Suprapubic skin (tissue), 4 donors: ENCODE measurements at regions not wholly inside any gene's neighbourhood (a gene's known extent, or its start where the extent isn't known, plus 50 kb on each side); places are given as distances from the start of the nearest gene placed in this dataset.

Source experiments
- POLR2A ChIP-seq, 2 donors: fragments of 450-650 bp; IDR thresholded peaks; one replicate each; pipeline ENCODE4 v1.6.1; 2017; ENCODE audit warnings: antibody characterized with exemption in 2 of 2, mild to moderate bottlenecking in 2 of 2, moderate library complexity in 2 of 2
- POLR2AphosphoS5 ChIP-seq, 3 donors: sonication (generic); formaldehyde crosslinking; IDR thresholded peaks; one replicate each; pipeline ENCODE4 v1.6.1; 2017; ENCODE audit warnings: antibody characterized with exemption in 3 of 3
- TF ChIP-seq, protein P1 (sequence below), 2 donors: fragments of 200-600 bp in 1 of 2; fragments of 450-650 bp in 1 of 2; sonication (generic) in 1 of 2; IDR thresholded peaks; one replicate each; pipeline ENCODE4 v1.5.1; 2016 to 2019; ENCODE audit warnings: antibody characterized with exemption in 2 of 2, mild to moderate bottlenecking in 1 of 2, moderate library complexity in 1 of 2

DNA sequence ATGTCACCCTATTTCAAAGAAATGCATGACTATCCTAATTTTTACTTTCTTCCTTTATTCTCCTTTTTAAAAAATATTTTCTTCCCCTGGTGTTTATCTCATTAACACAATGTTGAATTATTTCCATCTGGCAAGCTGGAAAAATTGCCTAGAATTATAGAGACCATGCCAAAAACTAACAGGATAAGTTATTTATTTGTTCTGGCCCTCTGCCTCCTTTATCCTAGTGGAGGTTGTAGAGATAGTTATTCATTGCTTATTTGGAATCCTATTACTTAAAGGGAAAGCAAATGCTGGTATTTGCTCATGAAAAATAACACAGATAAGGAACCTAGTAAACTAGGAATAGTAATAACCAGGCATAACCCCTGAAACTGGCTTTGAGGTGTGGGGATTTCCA, 684.9 kb upstream of the KIF2B start:
- TF ChIP-seq POLR2AphosphoS5 (IDR thresholded peaks at IDR 0.05) (no peak), POLR2A (IDR thresholded peaks at IDR 0.05) (no peak)
- TF ChIP-seq, protein P1, sequence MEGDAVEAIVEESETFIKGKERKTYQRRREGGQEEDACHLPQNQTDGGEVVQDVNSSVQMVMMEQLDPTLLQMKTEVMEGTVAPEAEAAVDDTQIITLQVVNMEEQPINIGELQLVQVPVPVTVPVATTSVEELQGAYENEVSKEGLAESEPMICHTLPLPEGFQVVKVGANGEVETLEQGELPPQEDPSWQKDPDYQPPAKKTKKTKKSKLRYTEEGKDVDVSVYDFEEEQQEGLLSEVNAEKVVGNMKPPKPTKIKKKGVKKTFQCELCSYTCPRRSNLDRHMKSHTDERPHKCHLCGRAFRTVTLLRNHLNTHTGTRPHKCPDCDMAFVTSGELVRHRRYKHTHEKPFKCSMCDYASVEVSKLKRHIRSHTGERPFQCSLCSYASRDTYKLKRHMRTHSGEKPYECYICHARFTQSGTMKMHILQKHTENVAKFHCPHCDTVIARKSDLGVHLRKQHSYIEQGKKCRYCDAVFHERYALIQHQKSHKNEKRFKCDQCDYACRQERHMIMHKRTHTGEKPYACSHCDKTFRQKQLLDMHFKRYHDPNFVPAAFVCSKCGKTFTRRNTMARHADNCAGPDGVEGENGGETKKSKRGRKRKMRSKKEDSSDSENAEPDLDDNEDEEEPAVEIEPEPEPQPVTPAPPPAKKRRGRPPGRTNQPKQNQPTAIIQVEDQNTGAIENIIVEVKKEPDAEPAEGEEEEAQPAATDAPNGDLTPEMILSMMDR (IDR thresholded peaks at IDR 0.05), result no peak
